DND-41 (cell line): ENCODE measurements at regions not wholly inside any gene's neighbourhood (a gene's known extent, or its start where the extent isn't known, plus 50 kb on each side); places are given as distances from the start of the nearest gene placed in this dataset.

Source experiments
- ATAC-seq: fragments of 200-7000 bp; cut with Tn5 transposase; 3 replicates; pipeline ENCODE4 v1.9.1; 2021; ENCODE audit warnings: low read depth; ENCODE audit not compliant: insufficient read depth
- DNase-seq: peaks from one replicate; pipeline ENCODE4 v3.0.0-alpha.2; 2020
- H2AFZ ChIP-seq: 2 replicates; pipeline ENCODE4 v1.6.0; 2012; ENCODE audit warnings: low read depth, low read length
- H3K27ac ChIP-seq: 2 replicates; pipeline ENCODE4 v1.5.1; 2012; ENCODE audit warnings: low read length, inconsistent platforms
- H3K27me3 ChIP-seq: fragments of 200-600 bp; sonication (generic); 2 replicates; pipeline ENCODE4 v1.6.0; 2012; ENCODE audit warnings: low read length, mild to moderate bottlenecking, inconsistent platforms; ENCODE audit not compliant: insufficient read depth, poor library complexity
- H3K36me3 ChIP-seq: 2 replicates; pipeline ENCODE4 v1.5.1; 2012; ENCODE audit warnings: low read length, inconsistent platforms; ENCODE audit not compliant: insufficient read depth
- H3K4me1 ChIP-seq: 2 replicates; pipeline ENCODE4 v1.5.1; 2012; ENCODE audit warnings: mild to moderate bottlenecking, low read length; ENCODE audit not compliant: insufficient read depth
- H3K4me2 ChIP-seq: 2 replicates; pipeline ENCODE4 v1.6.0; 2012; ENCODE audit warnings: mild to moderate bottlenecking, moderate library complexity, low read length, inconsistent platforms; ENCODE audit not compliant: insufficient read depth
- H3K4me3 ChIP-seq, 2 experiments: fragments of 200-600 bp in 1 of 2; shearing (Covaris generic) in 1 of 2; 2 replicates each; pipeline ENCODE4 v1.5.1; 2012 to 2016; ENCODE audit warnings: inconsistent platforms in 2 of 2, low read length in 2 of 2, mild to moderate bottlenecking in 2 of 2, low read depth in 1 of 2, moderate library complexity in 1 of 2
- H3K79me2 ChIP-seq: 2 replicates; pipeline ENCODE4 v1.6.0; 2012; ENCODE audit warnings: low read length, inconsistent platforms; ENCODE audit not compliant: insufficient read depth
- H3K9ac ChIP-seq: 2 replicates; pipeline ENCODE4 v1.6.0; 2012; ENCODE audit warnings: low read depth, mild to moderate bottlenecking, inconsistent platforms, low read length, moderate library complexity
- H3K9me3 ChIP-seq: 2 replicates; pipeline ENCODE4 v1.5.1; 2012; ENCODE audit warnings: low read length, moderate library complexity, mild to moderate bottlenecking, inconsistent platforms; ENCODE audit not compliant: insufficient read depth, severe bottlenecking
- H4K20me1 ChIP-seq: 2 replicates; pipeline ENCODE4 v1.6.0; 2012; ENCODE audit warnings: low read length; ENCODE audit not compliant: insufficient read depth
- EZH2 ChIP-seq: IDR thresholded peaks from 3 replicates; pipeline ENCODE4 v1.6.1; 2012; ENCODE audit warnings: borderline replicate concordance, low read depth, mild to moderate bottlenecking, moderate library complexity, low read length, inconsistent platforms; ENCODE audit not compliant: severe bottlenecking
- TF ChIP-seq, protein P1 (sequence below): IDR thresholded peaks from 2 replicates; pipeline ENCODE4 v1.5.1; 2012; ENCODE audit warnings: borderline replicate concordance, low read length, moderate library complexity, mild to moderate bottlenecking; ENCODE audit not compliant: poor library complexity, severe bottlenecking; ENCODE audit errors: extremely low read depth

DNA sequence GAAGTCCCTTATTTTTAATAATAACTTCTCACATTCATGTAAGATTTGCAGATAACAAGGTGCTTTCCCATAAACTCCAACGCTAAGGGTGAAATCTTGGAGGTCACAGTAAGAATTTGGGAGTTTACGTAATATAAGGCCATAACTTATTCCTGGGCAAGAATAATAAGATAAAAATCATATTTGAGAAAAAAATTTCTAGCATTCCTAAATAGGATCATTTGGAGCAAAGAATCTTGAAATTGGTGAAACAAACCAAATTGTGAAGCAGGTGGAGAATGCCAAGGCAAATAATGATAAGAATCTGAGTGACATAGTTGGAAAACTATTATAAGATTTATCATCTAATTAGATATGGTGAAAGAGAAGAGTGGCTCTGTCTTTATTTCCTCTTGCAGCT is 50.4 kb upstream of the FGF16 start:
- Histone ChIP-seq H3K4me3 (no peak overlapping the region), H3K4me1 (no peaks in the 10 kb centered on the region), H3K79me2 (no peaks in the 10 kb centered on the region), H3K9me3 (no peaks in the 10 kb centered on the region), H3K27me3 (no peaks in the 10 kb centered on the region), H3K9ac (no peak overlapping the region), H2AFZ (no peak overlapping the region), H3K27ac (no peak overlapping the region), H3K36me3 (no peaks in the 10 kb centered on the region), H3K4me2 (no peak overlapping the region), H4K20me1 (no peaks in the 10 kb centered on the region)
- no peak for DNase-seq
- no peak for ATAC-seq
- no peak for TF ChIP-seq EZH2
- TF ChIP-seq, protein P1, sequence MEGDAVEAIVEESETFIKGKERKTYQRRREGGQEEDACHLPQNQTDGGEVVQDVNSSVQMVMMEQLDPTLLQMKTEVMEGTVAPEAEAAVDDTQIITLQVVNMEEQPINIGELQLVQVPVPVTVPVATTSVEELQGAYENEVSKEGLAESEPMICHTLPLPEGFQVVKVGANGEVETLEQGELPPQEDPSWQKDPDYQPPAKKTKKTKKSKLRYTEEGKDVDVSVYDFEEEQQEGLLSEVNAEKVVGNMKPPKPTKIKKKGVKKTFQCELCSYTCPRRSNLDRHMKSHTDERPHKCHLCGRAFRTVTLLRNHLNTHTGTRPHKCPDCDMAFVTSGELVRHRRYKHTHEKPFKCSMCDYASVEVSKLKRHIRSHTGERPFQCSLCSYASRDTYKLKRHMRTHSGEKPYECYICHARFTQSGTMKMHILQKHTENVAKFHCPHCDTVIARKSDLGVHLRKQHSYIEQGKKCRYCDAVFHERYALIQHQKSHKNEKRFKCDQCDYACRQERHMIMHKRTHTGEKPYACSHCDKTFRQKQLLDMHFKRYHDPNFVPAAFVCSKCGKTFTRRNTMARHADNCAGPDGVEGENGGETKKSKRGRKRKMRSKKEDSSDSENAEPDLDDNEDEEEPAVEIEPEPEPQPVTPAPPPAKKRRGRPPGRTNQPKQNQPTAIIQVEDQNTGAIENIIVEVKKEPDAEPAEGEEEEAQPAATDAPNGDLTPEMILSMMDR: no peak
